Left cardiac atrium (tissue), 4 donors: ENCODE measurements at regions not wholly inside any gene's neighbourhood (a gene's known extent, or its start where the extent isn't known, plus 50 kb on each side); places are given as distances from the start of the nearest gene placed in this dataset.
"Not testable (repeated sequence)": the region's sequence is repeated elsewhere in the genome, so short reads cannot be mapped to it uniquely, and the experiment has no call there.

ENCODE experiments used
- ATAC-seq, 2 donors: fragments of 200-7000 bp; cut with Tn5 transposase; one replicate each; pipeline ENCODE4 v1.9.1; 2020; ENCODE audit warnings: mild to moderate bottlenecking in 2 of 2, moderate library complexity in 2 of 2
- DNase-seq: peaks from one replicate; pipeline ENCODE4 v3.0.0-alpha.2; 2020
- intact Hi-C, 2 donors: fragments of 100-400 bp; cut with DNase I; formaldehyde crosslinking; loops; one replicate each; pipeline versions ENCODE4 v1.14.1 to v1.15.1; 2022 to 2023
- donor health status: DM: no; HTN: yes; CAD: no.
- donor health status: DM: no; HTN: yes; CAD: no; lungs with severe emphysema.
- donor health status: DM: yes; HTN: yes; CAD: no.
- donor health status: Dilated cardiomyopathy.

GRCh38 chr1:30458730-30459485 lies 264.5 kb downstream of the MATN1 start:
- ATAC-seq, intact Hi-C loops, DNase-seq: not testable (repeated sequence)

GRCh38 chr1:30452925-30453324 lies 270.5 kb downstream of the MATN1 start:
- intact Hi-C loops = no loop called here
- no peak for ATAC-seq
- DNase-seq = no peak

GRCh38 chr1:30452170-30452569 lies 271.2 kb downstream of the MATN1 start:
- intact Hi-C loops = no loop called here
- DNase-seq (no peak), ATAC-seq (no peak)

- no peak for ATAC-seq
- DNase-seq = no peak
- intact Hi-C loops = no loop called here
Measured at GRCh38 chr1:30451532-30452125, 271.8 kb downstream of the MATN1 start.

- ATAC-seq (no peak), DNase-seq (no peak)
- intact Hi-C loops = no loop called here
Measured at GRCh38 chr1:30450818-30451233, 272.6 kb downstream of the MATN1 start.

- ATAC-seq (no peak), DNase-seq (no peak)
- intact Hi-C loops = no loop called here
Measured at GRCh38 chr1:30450148-30450817, 273.1 kb downstream of the MATN1 start.

GRCh38 chr1:30449428-30450147 lies 273.8 kb downstream of the MATN1 start:
- DNase-seq = no peak
- no peak for ATAC-seq
- intact Hi-C loops = no loop called here

- DNase-seq (no peak), ATAC-seq (no peak)
- intact Hi-C loops = no loop called here
Measured at GRCh38 chr1:30449003-30449402, 274.4 kb downstream of the MATN1 start.

GRCh38 chr1:30447701-30448100 lies 275.7 kb downstream of the MATN1 start:
- intact Hi-C loops = no loop called here
- ATAC-seq (no peak), DNase-seq (no peak)

- no peak for DNase-seq
- no peak for ATAC-seq
- intact Hi-C loops = no loop called here
Measured at GRCh38 chr1:30447080-30447479, 276.3 kb downstream of the MATN1 start.

GRCh38 chr1:30446508-30446907 lies 276.9 kb downstream of the MATN1 start:
- ATAC-seq = no peak
- DNase-seq = no peak
- intact Hi-C loops = no loop called here

GRCh38 chr1:30446095-30446494 lies 277.3 kb downstream of the MATN1 start:
- intact Hi-C loops = no loop called here
- no peak for DNase-seq
- ATAC-seq = no peak

GRCh38 chr1:30445449-30445848 lies 277.9 kb downstream of the MATN1 start:
- no peak for ATAC-seq
- DNase-seq = no peak
- intact Hi-C loops = no loop called here

GRCh38 chr1:30444850-30445249 lies 278.5 kb downstream of the MATN1 start:
- no peak for DNase-seq
- intact Hi-C loops = no loop called here
- ATAC-seq = peak; percentile 50 to 82

GRCh38 chr1:30444401-30444800 lies 279.0 kb downstream of the MATN1 start:
- ATAC-seq = no peak
- intact Hi-C loops = no loop called here
- no peak for DNase-seq

GRCh38 chr1:30438274-30438673 lies 285.1 kb downstream of the MATN1 start:
- DNase-seq, intact Hi-C loops, ATAC-seq: not testable (repeated sequence)

- no peak for DNase-seq
- ATAC-seq = no peak
- intact Hi-C loops = no loop called here
Measured at GRCh38 chr1:30437059-30437576, 286.3 kb downstream of the MATN1 start.

- DNase-seq (no peak), ATAC-seq (no peak)
- intact Hi-C loops = no loop called here
Measured at GRCh38 chr1:30427545-30427944, 295.8 kb downstream of the MATN1 start.

- no peak for DNase-seq
- intact Hi-C loops = no loop called here
- no peak for ATAC-seq
Measured at GRCh38 chr1:30425046-30425445, 298.3 kb downstream of the MATN1 start.

- ATAC-seq = no peak
- DNase-seq = no peak
- intact Hi-C loops = no loop called here
Measured at GRCh38 chr1:30423570-30423969, 299.8 kb downstream of the MATN1 start.
